ENCODE measurements at regions not wholly inside any gene's neighbourhood (a gene's known extent, or its start where the extent isn't known, plus 50 kb on each side); places are given as distances from the start of the nearest gene placed in this dataset.

GRCh38 chr20:17885544-17885943, 83.0 kb downstream of the SNX5 start:
- WGBS, 3 donors = 28 to 37% (median 37%) methylated on average over 4 of the region's 4 CpGs
- Histone ChIP-seq H3K36me3 (ENCODE audit: insufficient read depth in 1 of 2, low read depth in 1 of 2) (no peaks in the 10 kb centered on the region), H3K27ac (no peak overlapping the region), H3K4me1 (no peaks in the 10 kb centered on the region), H3K27me3 (ENCODE audit: insufficient read depth in 3 of 3, low read length in 2 of 3) (no peaks in the 10 kb centered on the region), H3K9me3 (peaks cover 8% of the 10 kb centered on the region), H3K4me3 (no peak overlapping the region)
- intact Hi-C loops (cut with DNase I) = no loop called here
- DNase-seq = no peak
- ATAC-seq = no peak
- no peak for TF ChIP-seq CTCF (IDR thresholded peaks at IDR 0.05)

GRCh38 chr20:17885076-17885475, 83.5 kb downstream of the SNX5 start:
- H3K4me1 ChIP-seq = no peaks in the 10 kb centered on the region
- intact Hi-C loops (cut with DNase I) = no loop called here
- H3K27me3 ChIP-seq (ENCODE audit: insufficient read depth in 3 of 3, low read length in 2 of 3) = no peaks in the 10 kb centered on the region
- DNase-seq = no peak
- no peak for ATAC-seq
- H3K9me3 ChIP-seq = peaks cover 8% of the 10 kb centered on the region
- no peak for TF ChIP-seq CTCF (IDR thresholded peaks at IDR 0.05)
- no peak overlapping the region for H3K27ac ChIP-seq
- no peak overlapping the region for H3K4me3 ChIP-seq
- no peaks in the 10 kb centered on the region for H3K36me3 ChIP-seq (ENCODE audit: insufficient read depth in 1 of 2, low read depth in 1 of 2)
- 65 to 84% (median 73%) methylated on average over 3 of the region's 3 CpGs for WGBS, 3 donors

GRCh38 chr20:17884307-17885003, 84.1 kb downstream of the SNX5 start:
- intact Hi-C loops (cut with DNase I) = no loop called here
- no peaks in the 10 kb centered on the region for H3K36me3 ChIP-seq (ENCODE audit: insufficient read depth in 1 of 2, low read depth in 1 of 2)
- no peak for TF ChIP-seq CTCF (IDR thresholded peaks at IDR 0.05)
- no peaks in the 10 kb centered on the region for H3K27me3 ChIP-seq (ENCODE audit: insufficient read depth in 3 of 3, low read length in 2 of 3)
- DNase-seq (no peak), ATAC-seq (no peak)
- peaks cover 3% of the 10 kb centered on the region for H3K9me3 ChIP-seq
- no peaks in the 10 kb centered on the region for H3K4me1 ChIP-seq
- WGBS, 3 donors = 89 to 92% (median 89%) methylated on average over 14 of the region's 14 CpGs
- H3K27ac ChIP-seq = no peak overlapping the region
- no peak overlapping the region for H3K4me3 ChIP-seq

- no peak for TF ChIP-seq CTCF (IDR thresholded peaks at IDR 0.05)
- ATAC-seq (no peak), DNase-seq (no peak)
- no peak overlapping the region for H3K27ac ChIP-seq
- intact Hi-C loops (cut with DNase I) = no loop called here
- H3K27me3 ChIP-seq (ENCODE audit: insufficient read depth in 3 of 3, low read length in 2 of 3) = no peaks in the 10 kb centered on the region
- H3K4me3 ChIP-seq = no peak overlapping the region
- 70 to 75% (median 72%) methylated on average over 8 of the region's 8 CpGs for WGBS, 3 donors
- no peaks in the 10 kb centered on the region for H3K9me3 ChIP-seq
- H3K4me1 ChIP-seq = no peaks in the 10 kb centered on the region
- no peaks in the 10 kb centered on the region for H3K36me3 ChIP-seq (ENCODE audit: insufficient read depth in 1 of 2, low read depth in 1 of 2)
These were observed 84.8 kb downstream of the SNX5 start for GRCh38 chr20:17883592-17884306.
